T1000 (cell line): ENCODE measurements at regions not wholly inside any gene's neighbourhood (a gene's known extent, or its start where the extent isn't known, plus 50 kb on each side); places are given as distances from the start of the nearest gene placed in this dataset.
"Not testable (repeated sequence)": the region's sequence is repeated elsewhere in the genome, so short reads cannot be mapped to it uniquely, and the experiment has no call there.

Source experiments
- DNase-seq: peaks from one replicate; lab custom pipeline; 2025; ENCODE audit warnings: mixed read lengths; lab: John Stamatoyannopoulos, UW

DNA sequence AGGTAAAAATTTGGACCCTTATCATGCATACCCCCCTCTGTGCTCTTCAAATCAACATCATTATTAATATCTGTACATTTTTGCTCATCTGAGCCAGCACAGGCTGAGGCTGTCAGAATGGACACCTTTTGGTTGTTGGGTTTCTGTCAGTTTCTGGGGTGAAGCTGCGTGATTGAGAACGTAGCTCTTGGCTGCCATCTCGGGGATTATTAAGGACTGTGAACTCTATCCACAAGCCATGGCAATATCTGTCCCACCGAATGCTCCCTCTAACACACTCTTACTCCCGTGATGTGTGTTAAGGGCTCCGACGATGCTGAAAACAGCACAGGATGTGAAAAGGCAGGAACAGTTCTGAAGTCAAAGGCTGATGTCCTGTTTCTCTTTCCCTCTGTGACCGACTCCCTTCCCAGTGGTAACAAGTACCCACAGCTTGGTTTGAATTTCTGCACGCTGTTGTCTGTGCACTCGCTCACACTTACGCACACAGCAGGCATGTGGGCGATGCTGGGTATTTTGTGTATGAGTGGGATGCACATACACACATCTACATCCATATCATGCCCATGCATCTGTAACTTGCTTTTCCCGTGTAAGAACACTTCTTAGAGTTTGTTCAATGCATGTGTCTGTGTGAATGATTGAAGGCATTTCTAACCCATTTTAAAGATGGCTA lies 405.6 kb downstream of the TMEM121 start:
- no peak for DNase-seq

DNA sequence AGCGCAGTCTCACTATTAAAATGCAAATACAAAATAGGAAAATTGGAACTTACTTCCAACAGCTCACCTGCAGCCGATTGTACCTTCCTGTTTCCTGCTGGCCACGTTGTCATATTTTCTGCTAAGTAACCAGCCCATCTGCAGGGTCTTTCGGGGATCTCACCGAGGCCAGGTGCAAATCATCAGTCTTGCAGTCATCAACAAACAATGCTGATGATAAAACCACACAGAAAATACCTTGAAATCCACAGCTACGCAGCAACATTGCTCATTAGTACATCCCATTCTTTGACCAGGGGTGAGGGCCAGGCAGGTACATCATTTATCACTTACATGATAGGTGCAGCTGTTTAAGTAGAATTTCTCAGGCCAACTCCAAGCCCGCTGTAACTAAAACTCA lies 406.9 kb downstream of the TMEM121 start:
- DNase-seq, result no peak

DNA sequence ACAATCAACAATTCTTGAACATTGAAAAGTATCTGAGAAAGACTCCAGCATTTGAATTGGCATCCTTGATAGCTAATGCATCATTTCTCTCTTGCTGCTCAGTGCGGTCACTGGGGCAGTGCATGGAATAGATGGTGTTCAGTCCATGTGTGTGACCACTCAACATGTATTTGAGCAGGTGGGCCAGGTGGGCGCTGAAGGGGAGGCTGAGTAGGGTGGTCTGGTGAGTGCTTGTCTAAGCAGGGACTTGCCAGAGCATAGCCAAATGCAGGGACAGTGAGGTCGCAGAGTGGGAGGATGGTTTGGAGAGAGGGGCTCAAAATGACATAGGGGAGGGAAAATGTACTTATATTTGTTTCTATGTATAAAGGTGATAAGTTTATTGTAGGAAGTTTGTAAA lies 409.0 kb downstream of the TMEM121 start:
- no peak for DNase-seq

DNA sequence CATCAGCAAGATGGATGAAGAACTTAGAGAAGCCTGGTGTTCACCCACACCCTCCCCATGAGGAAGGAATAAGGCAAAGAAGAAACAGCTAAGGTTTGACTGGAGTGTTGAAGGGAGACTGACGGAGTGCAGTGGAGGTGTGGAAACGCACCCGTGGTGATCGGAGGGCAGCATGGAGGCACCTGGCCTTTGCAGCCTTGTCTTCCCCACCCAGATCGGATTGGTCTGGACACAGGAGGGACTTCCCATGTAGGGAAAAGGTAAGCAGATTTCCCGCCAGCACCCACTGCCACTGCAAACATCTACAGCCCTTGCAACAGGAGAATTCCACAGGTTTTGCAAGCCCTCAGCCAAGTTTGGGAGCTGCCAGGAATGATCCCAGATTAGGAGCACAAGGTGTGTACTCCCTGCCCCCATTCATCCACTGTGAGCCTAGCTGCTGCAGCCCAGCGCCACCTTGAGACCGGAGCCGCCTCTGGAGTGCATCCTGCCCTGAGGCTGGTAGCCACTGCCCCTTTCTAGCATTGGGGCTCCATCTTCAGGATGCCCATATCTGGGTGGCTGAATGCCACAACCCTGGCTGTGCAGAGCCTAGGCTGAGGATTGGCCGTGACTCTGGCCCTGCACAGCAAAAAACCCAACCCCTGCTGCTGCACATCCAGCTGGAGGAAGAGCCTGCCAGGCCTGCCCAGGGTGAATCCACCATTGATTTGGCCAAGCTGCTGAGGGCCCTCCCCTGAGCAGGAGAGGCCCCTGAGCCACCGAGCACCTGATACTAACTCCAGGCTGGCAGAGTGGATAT lies 411.1 kb downstream of the TMEM121 start:
- no peak for DNase-seq

DNA sequence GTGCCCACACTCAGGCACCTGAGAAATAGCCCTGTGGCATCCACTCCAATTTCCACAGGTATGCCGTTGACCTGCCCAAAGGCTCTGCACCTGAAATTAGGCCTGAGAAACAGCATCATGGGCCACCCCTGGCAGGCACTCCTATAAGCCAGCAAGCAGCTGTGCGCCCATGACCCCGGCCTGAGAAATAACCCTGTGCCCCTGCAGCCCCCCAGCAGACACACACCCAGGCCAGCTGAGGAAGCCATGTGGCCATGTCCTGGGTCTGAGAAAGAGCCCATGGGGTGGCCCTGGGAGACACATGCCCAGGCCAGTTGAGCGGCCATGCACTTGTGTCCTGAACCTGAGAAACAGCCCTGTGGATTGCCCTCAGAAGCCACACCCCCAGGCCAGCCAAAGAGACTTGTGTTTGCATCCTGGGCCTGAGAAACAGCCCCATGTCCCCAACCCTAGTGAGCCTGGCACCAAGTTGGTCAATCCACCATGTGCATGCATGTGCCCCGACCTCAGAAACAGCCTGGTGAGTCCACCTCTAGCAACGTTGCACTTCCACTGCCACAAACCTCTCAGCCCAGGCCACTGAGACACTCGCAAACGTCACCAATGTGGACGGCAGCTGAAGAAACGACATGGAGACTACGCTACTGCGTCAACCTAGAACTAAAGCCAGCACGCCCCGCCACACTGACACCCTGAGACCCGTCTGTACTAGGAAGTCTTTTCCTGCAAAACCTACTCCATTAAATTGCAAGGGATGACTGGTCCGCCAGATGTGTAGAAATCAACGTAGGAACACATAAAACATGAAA lies 411.9 kb downstream of the TMEM121 start:
- DNase-seq, result no peak

DNA sequence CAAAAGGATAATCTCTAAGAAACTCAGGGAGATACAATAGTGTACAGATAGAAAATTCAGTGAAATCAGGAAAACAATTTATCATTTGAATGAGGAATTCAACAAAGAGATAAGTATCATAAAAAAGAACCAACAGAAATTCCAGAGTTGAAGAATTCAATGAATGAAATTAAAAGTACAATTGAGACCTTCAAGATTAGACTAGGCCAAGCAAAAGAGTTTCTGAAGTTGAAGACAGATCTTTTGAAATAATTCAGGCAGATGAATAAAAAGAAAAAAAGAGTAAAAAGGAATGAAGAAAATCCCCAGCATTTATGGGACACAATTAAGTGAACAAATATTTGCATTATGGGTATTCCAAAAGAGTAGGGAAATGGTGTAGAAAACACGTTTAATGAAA lies 412.6 kb downstream of the TMEM121 start:
- no peak for DNase-seq

DNA sequence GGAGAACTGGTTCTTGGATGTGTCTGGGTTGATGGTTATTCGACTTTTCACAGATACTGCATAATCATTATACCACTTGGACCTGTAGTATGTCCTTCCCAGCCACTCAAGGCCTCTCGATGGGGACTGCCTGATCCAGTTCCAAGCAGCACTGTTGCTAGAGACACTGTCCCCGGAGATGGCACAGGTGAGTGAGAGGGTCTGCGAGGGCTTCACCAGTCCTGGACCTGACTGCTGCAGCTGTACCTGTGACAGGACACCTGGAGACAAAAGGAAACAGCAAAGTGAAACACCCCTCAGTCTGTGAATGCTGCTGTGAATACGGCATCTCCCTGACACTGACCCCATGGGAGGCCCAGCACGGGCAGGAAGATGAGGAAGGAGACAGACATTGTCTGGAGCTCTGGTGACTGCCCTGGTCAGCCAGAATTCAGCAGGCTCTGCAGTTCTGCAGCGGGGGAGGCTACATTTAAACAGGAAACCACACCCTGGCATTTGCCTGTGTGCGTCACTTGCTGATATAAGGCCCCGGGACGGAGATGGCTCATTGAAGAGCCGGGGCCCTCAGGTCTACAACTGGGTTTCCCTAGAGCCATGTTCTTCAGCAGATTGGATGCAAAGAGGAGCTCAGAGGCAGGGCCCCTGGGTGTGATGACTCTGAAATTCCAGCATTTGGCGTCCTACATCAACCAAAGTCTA lies 413.6 kb downstream of the TMEM121 start:
- DNase-seq, result no peak

DNA sequence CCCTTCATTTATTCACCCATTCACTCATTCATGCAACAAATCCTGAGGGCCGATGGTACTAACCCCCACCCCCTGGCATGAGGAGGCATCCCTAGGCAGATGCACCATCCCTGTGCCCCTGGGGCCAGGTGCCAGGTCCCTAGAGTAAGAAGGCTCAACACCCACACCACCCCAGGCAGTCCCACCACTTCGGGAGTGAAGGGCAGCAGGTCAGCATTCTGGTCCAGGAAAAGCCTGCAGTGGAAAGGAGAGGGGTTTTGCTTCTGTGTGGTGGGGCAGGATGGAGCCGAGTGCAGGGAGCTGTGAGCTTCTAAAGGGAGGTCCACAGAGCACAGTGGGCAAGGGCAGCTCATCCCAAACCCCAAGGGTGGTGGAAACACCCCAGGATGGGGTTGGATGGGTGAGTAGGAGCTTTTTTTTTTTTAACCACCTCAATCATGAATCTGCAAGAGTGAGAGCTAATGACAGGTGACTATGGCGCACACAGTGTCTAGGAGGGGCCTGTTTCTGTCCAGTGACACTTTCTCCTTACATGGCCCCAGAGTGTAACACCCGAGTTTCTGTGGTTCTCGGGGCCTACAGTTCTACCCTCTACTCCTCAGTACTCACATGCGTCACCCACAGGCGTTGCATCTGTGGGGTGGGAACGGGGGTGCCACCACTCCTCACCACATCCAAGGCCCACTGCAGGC lies 414.3 kb downstream of the TMEM121 start:
- no peak for DNase-seq

DNA sequence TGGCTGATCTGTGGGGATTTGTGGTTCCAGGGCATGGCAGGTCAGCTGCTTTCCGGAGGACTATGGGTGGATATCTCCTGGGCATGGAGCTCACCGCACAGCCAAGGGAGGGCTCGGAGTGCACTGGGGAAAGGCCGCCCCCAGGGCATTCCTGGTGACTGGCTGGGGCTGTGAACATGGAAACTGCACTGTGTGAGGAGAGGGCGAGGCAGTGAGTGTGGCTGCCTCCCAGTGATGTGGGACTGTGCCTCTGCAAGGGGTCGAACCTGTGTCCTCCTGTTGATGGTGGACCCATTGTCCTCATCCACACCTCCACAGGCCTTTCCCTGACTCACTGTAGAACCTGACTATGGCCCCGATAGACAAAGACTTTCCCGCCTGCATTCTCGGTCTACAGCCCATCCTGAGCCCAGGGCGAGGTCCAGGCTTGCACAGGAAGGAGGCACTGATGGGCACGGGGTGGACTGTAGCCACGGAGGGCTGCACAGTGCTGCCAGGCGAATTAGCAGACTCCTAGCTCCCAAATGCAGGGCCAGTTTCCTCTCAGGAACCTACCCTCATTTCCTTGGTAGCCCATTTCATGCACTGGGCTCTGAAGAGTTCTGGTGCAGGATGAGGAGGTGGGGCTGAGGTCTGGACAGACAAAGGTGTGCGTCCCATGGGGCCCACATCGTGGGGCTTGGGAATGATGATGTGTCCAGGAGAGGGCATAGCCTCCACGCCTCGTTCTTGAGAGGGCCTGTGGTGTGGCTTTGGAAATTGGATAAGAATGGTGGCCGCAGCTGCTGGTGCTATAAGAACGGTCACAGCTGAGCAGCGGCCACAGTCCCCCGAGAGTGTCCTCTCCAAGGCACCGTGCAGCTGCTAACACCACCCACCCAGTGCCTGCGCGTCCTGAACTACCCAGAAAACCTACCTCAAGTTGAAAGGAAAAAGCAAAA lies 415.1 kb downstream of the TMEM121 start:
- no peak for DNase-seq

DNA sequence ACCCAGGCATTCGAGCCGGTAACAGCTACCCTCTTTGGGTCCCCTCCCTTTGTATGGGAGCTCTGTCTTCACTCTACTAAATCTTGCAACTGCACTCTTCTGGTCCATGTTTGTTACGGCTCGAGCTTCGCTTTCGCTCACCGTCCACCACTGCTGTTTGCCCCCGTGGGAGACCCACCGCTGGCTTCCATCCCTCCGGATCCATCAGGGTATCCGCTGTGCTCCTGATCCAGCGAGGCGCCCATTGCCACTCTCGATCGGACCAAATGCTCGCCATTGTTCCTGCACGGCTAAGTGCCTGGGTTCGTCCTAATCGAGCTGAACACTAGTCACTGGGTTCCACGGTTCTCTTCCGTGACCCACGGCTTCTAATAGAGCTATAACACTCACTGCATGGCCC lies 416.3 kb downstream of the TMEM121 start:
- DNase-seq, result not testable (repeated sequence)

DNA sequence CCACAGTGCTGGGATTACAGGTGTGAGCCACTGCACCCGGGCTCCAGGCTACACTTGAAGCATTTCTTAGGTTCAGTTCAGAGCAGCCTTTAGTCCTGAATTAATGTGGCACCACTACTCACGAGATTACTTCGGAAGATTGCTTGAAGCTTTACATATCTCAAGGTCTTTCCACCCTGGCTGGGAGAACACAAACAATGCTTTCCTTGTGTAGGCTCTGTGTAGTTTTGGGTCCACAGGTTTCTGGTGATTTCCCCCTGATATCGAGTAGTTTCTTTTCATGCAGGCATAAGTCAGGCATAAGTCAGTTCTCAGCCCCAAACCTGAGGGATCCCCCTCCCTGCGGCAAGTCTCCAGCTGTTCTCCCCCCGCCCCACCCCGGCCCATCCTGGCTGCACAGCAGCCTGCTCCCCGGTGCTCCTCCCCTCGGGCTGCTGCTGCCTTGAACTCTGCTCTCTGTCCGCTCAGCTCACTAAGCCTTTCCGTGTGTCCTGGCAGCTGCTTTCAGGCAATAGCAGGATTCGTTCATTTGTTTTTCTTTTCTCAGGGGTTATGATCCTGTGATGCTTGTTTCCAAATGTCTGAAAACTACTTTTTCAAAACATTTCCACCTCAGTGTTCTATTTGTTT lies 417.7 kb downstream of the TMEM121 start:
- no peak for DNase-seq

DNA sequence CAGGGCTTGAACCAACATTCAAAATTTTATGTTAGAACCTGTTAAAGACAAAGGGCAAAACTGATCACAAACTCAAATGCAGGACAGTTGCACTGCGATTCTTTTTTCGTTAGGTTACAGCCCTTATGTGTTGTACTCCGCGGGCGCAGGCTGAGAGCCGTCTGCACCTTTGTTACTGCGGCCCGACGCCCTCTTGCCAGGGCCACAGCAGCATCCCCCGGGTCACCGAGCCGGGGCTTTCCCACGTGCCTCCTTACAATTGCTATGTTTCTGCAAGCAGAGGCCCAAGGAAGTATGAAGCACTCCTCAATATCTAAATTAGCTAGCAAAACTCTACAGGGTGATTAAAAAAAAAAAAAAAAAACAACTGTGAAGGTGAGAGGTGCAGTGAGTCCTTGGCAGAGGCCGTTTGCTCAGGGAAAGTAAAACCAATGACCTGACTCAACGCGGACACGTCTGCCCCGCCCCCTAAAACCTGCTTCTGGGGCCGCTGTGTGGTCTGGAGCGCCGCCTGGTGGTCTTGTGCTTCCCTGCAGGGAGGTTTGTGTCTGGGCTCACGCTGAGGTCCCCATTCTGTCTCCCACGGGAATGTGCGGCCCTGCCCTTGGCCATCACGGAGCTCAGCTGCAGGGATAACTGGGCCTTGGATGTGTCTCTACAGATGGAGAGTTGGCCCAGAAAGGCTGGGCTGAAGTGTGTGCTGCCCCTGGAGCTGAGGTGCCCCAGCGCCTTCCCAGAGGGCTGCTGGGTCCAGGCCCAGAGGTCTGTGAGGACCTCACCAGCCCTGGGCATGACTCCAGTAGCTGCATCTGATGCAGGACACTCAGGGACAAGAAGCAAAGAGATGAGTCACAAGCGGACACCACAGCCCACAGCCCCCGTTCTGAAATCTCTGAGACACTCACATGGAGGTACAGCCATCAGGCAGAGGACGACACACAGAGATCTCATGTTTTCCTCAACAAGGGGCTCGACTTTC lies 418.5 kb downstream of the TMEM121 start:
- DNase-seq, result no peak

DNA sequence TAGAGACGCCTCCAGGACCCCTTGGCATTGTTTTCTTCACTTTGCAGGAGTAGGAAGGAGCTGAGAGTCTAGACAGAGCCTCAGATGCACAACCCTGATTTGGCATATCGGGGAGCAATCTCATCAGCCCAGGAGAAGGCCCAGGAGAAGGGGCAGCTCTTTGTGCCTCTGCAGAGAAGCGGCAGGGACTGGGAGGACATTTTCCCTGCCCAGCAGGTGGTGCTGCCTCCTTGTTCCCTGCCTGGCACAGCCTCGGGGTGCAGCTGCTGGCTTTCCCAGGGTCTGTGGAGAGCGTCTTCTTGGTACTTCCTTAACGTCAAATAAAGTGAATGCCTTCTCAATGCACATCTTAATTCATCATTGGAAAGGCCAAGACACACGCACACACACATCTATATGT lies 419.5 kb downstream of the TMEM121 start:
- no peak for DNase-seq

DNA sequence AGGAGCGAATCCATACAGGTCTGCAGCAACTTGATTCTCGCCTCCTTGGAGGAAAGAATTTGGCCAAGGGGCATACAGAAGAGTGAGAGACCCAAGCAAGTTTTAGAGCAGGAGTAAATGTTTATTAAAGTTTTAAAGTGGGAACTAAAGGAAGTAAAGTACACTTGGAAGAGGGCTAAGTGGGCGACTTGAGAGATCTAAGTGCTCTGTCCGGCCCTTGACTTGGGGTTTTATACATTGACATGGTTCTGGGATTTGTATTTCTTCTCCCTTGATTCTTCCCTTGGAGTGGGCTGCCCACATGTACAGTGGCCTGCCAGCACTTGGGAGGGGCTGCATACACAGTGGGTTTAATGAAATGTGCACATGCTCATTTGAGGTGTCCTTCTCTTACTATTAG lies 421.2 kb downstream of the TMEM121 start:
- no peak for DNase-seq

DNA sequence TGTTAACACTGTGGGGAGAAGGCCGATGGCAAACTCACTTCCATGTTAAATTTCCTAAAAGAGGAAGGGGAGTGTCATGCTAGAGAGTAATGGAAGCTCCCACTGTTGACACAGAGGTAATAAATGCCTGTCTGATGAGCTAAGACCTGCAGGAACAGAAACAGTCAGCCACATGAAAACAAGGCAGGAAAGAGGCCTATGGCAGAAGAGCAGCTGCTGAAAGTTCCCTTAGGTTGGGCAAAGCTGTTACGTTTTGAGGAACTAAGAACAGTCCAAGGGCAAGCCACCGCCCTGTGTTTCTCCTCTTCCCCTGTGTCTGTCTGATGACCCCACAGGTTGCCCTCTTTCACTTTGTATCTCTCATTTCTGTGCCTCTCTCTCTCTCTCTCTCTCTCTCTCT lies 422.6 kb downstream of the TMEM121 start:
- DNase-seq, result not testable (repeated sequence)

DNA sequence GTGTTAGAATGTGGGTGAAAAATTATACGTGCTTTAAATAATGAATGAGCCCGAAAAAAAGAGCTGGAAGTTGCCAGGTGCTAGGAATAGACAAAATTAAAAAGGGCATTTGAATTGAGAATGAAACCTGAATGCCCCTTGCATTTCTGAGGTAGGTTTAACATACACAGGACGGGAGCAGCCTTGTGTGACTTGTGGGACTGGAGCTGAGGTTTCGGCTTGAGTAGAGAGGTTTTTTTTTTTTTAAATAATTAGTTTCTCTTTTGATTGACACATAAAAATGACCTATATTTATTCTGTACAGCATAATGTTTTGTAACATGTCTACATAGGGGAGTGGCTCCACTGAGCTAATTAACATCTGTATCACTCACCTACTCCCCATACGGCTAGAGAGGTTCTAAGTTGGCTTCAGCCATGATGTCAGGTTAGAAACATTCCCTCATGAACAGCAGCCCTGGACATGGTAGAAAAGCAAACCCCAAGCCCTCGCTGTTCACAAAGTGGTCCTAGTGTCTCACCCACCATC lies 424.0 kb downstream of the TMEM121 start:
- DNase-seq, result not testable (repeated sequence)

DNA sequence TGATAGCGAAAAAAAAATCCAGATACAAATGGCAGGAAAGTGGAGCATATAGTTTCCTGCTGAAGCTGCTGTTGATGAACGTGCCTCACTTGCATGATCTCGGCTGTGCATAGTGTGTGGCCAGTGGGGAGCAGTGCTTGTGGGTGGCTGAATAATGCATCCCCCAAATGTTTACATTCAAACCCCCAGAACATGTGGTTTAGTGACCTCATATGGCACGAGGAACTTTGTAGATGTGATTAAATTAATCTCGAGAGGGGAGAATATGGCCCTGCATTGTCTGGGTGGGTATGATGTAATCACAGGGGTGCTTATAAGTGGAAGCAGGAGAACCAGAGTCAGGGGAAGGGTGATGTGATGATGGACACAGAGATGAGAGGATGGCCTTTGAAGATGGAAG lies 425.0 kb downstream of the TMEM121 start:
- DNase-seq, result no peak

DNA sequence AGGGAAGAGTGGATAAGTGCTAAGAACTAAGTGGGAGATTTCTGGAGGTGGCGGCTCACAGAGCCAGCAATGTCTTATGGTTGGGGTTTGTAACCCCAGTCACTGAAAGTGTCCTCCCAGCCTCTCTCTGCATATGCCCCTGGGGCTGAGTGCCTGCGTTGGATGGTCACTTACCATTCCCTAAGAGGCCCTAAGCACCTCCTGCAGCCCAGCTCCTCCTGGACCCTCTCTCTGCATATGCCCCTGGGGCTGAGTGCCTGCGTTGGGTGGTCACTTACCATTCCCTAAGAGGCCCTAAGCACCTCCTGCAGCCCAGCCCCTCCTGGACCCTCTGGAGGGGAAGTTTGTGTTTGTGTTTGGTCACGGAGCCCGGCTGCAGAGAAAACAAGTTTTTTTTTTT lies 425.8 kb downstream of the TMEM121 start:
- no peak for DNase-seq
